ENCODE measurements at regions not wholly inside any gene's neighbourhood (a gene's known extent, or its start where the extent isn't known, plus 50 kb on each side); places are given as distances from the start of the nearest gene placed in this dataset.
"Not testable (repeated sequence)": the region's sequence is repeated elsewhere in the genome, so short reads cannot be mapped to it uniquely, and the experiment has no call there.

DNA sequence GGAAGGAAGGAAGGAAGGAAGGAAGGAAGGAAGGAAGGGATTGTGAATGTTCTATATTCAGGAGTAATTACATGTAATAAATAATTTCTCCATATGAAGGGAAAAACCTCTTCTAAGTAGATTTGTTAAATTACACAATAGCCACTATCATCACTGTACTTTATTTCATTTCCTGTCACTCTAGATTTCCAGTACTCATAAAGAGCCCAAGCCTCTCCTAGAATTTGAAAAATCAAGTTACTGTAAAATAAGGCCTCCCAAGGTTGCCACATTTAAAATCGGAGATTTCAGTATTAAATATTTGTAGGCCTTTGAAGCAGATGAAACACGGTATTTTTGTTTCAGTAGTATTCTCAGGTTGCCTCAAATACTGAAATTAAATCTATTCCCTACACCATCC, 499.0 kb downstream of the CDH10 start:
- DNase-seq: no peak

DNA sequence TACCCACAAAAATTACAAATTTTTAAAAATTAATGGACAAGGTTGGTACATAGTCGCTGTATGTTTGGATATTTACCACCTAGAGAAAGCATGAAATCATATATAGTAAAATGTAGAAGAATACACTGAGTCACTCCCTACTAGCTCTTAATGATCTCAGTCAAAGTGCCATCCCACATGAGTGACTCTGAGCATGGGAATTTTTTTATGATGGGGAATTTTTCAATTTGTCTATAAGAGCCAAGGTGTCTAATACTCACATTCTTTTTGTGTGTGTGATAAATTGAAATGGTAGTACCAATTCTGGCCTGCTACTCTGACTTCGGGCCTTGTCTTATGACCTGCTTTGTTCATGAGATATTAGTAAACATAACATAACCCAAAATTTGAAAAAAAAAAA, 483.2 kb downstream of the CDH10 start:
- no peak for DNase-seq

DNA sequence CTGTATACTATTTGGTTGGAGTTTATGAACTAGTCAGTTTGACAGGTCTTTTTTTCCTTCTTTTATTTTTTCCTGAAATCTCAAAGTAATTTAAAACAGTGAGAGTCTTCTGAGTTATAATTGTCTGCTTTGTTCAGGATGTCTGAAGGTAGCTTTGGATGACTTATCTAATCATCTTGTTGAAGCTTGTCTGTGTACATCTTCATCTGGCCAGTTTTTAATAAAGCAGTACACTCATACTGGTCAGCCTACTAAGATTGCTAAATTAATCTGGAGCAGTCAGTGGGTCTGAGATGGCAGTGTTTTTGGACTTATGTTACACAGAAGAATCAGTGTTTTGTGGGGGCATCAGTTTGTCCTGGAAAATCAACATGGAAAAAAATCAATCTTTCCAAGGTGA, 482.4 kb downstream of the CDH10 start:
- DNase-seq: no peak

- peak; percentile 4 for DNase-seq
These were observed 481.7 kb downstream of the CDH10 start for GRCh38 chr5:24163091-24163490.

GRCh38 chr5:24167806-24168205, 477.0 kb downstream of the CDH10 start:
- DNase-seq: no peak

DNA sequence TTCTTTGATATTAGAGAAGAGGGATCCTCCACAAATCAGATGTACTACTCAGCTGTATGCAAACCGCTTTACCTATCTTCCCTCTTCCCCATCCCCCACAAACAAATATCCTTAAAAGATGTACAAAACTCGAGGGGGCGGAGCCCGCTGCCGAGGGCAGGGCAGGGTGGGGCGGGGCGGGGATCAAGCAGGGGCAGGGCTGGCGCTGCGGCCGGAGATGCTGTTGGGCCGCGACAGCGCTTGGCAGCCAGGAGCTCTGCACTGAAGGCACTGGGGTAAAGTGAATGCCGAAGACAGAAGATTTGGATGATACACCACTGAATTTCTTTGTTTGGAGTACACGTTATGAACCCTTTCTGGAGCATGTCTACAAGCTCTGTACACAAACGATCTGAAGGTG, 474.8 kb downstream of the CDH10 start:
- no peak for DNase-seq

- not testable (repeated sequence) for DNase-seq
These were observed 473.8 kb downstream of the CDH10 start for GRCh38 chr5:24170930-24171329.

DNA sequence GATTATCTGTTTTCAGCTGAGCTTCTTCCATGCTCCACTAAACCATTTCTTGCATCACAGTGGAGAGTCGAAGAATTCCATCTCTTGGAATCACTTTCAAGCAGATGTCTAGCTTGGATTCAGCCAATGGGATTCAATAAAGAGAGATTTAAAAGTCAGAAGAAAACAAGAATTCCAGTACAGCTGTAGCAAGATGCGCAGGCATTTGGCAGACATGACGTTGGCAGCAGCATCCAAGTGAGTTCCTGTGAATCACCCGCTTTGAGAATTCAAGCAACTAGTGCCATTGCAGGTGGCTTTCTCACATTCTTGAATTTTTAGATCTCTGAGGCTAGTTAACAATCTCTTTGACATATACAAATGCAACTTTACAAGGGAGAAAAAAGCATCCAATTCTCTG, 467.0 kb downstream of the CDH10 start:
- no peak for DNase-seq

- no peak for DNase-seq
These were observed 460.8 kb downstream of the CDH10 start for GRCh38 chr5:24183981-24184380.

- DNase-seq: no peak
These were observed 456.4 kb downstream of the CDH10 start for GRCh38 chr5:24188216-24188925.

GRCh38 chr5:24196789-24197188, 448.0 kb downstream of the CDH10 start:
- no peak for DNase-seq

- DNase-seq: peak; percentile 93
These were observed 436.1 kb downstream of the CDH10 start for GRCh38 chr5:24208686-24209106.

GRCh38 chr5:24215114-24215513, 429.7 kb downstream of the CDH10 start:
- DNase-seq: no peak

- DNase-seq: no peak
These were observed 421.9 kb downstream of the CDH10 start for GRCh38 chr5:24222876-24223275.

GRCh38 chr5:24225051-24225450, 419.7 kb downstream of the CDH10 start:
- DNase-seq: no peak

DNA sequence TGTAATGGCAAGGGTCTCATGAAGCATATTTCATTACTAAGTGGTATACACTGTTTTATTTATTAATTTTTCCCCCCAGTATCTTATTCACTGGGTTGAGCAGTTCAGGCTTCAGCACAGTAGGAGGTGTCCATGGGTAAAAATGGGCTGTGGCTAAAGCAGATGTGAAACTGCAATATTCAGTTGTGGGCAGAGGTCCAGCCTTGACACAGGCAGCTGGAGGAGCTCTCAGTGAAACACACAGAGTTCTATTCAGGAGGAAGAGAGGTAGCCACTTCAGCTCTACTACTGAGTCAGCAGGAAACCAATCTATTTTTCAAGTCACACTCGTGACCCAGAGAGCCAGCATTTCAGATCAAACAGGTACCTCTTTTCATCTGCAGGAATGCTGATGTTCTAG, 418.3 kb downstream of the CDH10 start:
- no peak for DNase-seq

DNA sequence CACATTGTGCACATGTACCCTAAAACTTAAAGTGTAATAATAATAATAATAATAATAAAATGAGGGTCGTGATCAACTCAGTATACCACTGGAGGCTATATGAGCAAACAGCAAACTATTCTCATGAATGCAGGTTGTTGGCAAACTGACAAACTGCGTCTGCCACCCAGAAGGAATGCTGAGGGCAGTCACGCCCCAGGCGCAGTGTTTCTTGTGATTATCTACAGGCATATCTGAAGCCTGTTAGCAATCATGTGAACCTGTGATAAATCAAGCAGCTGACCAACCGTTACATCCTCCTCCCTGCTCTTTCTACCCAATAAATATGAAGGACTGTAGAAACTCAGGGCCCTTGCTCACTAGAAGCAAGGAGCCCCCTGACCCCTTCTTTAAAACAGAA, 416.9 kb downstream of the CDH10 start:
- not testable (repeated sequence) for DNase-seq

DNA sequence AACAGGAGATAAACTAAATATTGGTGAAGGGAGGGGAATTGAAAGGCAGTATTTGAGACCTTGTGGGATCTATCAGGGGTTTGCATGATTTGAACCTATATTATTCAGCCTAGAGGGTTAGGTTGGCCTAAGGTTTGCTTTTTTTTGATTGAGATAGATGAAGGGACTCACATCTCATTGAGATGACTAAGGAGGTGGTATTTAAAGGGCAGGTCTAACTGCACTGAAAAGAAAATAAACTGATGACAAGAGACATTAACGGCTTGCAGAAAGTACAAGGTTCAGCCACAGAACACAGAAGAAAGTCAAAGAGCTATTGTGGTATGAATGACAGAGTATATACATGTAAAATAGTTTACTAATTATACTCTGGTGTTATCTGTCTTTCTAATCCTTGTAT, 412.7 kb downstream of the CDH10 start:
- DNase-seq: no peak

- DNase-seq: peak; percentile 12
These were observed 411.8 kb downstream of the CDH10 start for GRCh38 chr5:24232929-24233498.

- no peak for DNase-seq
These were observed 408.8 kb downstream of the CDH10 start for GRCh38 chr5:24235946-24236345.

DNA sequence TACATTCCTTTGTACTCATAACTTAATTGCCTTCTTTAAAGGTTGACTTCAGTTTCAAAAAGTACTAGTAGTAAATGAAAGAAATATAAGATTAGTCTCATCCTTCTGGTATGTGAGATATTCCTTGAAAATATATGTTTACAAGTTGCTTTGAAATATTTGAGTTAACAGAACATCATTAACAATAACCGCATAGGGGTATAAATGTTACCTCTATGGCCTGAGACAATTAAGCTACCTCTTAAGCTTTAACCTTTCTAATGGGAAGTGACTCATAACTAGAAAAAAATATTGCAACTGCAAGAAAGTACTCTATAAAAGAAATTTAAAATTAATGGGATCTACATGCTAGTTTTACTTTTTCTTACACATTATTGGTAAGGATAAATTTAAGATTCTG, 399.0 kb downstream of the CDH10 start:
- no peak for DNase-seq

GRCh38 chr5:24264547-24264946, 380.2 kb downstream of the CDH10 start:
- DNase-seq: peak; percentile 38

GRCh38 chr5:24265306-24265705, 379.5 kb downstream of the CDH10 start:
- DNase-seq: no peak

DNA sequence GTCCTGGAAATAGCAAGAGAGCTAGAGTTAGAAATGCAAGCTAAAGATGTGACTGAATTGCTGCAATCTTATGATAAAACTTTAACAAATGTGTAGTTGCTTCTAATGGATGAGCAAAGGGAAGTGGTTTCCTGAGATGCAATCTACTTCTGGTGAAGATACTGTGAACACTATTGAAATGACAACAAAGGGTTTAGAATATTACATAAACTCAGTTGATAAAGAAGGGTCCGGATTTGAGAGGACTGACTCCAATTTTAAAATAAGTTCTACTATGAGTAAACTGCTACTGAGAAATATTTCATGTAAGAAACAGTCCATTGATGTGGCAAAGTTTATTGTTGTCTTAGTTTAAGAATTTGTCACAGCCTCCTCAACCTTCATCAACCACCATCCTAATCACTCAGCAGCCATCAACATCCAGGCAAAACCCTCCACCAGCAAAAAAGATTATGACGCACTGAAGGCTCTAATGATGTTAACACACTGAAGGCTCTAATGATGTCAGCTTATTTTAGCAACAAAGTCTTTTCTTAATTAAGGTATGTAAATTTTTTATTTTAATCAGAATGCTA, 376.2 kb downstream of the CDH10 start:
- DNase-seq: no peak

DNA sequence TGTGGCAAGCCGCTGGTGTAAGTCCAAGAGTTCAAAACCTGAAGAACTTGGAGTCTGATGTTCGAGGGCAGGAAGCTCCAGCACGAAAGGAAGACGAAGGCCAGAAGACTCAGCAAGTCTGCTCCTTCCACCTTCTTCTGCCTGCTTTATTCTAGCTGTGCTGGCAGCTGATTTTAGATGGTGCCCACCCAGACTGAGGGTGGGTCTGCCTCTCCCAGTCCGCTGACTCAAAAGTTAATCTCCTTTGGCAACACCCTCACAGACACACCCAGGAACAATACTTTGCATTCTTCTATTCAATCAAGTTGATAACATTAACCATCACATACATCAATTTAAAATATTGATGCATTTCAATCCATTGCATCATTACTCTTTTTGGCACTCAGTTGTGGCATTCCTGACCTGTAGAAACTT, 373.1 kb downstream of the CDH10 start:
- DNase-seq: not testable (repeated sequence)

Data from NCI-H345 (cell line).